ENCODE measurements at regions not wholly inside any gene's neighbourhood (a gene's known extent, or its start where the extent isn't known, plus 50 kb on each side); places are given as distances from the start of the nearest gene placed in this dataset.

DNA sequence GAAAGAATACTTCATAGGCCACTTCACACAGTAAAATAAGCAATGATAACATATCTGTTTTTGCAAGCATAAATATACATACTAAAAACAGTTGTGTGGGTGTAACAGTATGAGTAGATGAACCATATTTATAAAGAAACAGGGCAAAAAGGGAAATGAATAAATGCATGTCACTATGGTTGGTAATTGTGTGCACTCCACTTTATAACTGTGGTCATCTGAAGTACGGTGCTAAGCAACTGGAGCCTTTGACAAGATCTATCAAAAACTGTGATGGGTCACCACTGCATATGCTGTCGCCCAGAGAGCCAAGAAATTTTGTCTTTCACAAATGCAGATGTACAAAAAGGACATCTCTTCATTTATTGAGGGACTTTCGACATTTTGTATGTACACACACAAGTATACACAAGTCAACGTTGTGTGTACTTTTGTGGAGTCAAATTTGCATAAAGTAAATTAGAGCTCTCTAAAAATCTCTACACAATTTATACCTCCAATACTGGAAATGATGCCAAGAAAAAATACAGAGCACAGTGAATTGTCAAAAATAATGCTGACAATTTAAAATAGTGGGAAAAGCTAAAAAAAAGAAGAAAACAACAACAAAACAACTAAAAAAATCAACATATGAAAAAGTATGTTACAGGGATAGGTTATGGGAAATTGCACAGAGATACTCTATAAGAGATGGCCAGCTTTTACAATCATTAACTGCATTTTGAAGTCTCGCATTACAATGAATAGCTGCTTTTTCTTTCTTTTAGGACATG is 123.1 kb upstream of the ENPEP start:
- WGBS, 2 donors = 78 to 86% methylated on average over 5 of the region's 5 CpGs
- no peak overlapping the region for H3K27ac ChIP-seq (ENCODE audit: low read depth in 1 of 2, low read length in 1 of 2)
- H3K4me1 ChIP-seq (ENCODE audit: control insufficient read depth in 5 of 5, insufficient read depth in 5 of 5, low read length in 5 of 5) = no peaks in the 10 kb centered on the region
- H3K9me3 ChIP-seq (ENCODE audit: control insufficient read depth in 4 of 4, insufficient read depth in 3 of 4, low read length in 3 of 4) = peaks cover 0 to 2% (median 0%) of the 10 kb centered on the region in 4 donors
- ATAC-seq (ENCODE audit: insufficient read depth, low FRiP score) = no peak
- no peak overlapping the region for H3K4me3 ChIP-seq
- DNase-seq = no peak
- no peaks in the 10 kb centered on the region for H3K36me3 ChIP-seq (ENCODE audit: control insufficient read depth in 4 of 4, insufficient read depth in 4 of 4, low read length in 4 of 4)
- H3K9ac ChIP-seq (ENCODE audit: insufficient read depth in 1 of 2, low read length in 2 of 2) = no peak overlapping the region
- H3K27me3 ChIP-seq (ENCODE audit: control insufficient read depth in 3 of 3, insufficient read depth in 3 of 3, low read length in 2 of 3) = no peaks in the 10 kb centered on the region
- TF ChIP-seq, protein P1, sequence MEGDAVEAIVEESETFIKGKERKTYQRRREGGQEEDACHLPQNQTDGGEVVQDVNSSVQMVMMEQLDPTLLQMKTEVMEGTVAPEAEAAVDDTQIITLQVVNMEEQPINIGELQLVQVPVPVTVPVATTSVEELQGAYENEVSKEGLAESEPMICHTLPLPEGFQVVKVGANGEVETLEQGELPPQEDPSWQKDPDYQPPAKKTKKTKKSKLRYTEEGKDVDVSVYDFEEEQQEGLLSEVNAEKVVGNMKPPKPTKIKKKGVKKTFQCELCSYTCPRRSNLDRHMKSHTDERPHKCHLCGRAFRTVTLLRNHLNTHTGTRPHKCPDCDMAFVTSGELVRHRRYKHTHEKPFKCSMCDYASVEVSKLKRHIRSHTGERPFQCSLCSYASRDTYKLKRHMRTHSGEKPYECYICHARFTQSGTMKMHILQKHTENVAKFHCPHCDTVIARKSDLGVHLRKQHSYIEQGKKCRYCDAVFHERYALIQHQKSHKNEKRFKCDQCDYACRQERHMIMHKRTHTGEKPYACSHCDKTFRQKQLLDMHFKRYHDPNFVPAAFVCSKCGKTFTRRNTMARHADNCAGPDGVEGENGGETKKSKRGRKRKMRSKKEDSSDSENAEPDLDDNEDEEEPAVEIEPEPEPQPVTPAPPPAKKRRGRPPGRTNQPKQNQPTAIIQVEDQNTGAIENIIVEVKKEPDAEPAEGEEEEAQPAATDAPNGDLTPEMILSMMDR (IDR thresholded peaks at IDR 0.05; ENCODE audit: control extremely low read depth, extremely low read depth) = no peak

DNA sequence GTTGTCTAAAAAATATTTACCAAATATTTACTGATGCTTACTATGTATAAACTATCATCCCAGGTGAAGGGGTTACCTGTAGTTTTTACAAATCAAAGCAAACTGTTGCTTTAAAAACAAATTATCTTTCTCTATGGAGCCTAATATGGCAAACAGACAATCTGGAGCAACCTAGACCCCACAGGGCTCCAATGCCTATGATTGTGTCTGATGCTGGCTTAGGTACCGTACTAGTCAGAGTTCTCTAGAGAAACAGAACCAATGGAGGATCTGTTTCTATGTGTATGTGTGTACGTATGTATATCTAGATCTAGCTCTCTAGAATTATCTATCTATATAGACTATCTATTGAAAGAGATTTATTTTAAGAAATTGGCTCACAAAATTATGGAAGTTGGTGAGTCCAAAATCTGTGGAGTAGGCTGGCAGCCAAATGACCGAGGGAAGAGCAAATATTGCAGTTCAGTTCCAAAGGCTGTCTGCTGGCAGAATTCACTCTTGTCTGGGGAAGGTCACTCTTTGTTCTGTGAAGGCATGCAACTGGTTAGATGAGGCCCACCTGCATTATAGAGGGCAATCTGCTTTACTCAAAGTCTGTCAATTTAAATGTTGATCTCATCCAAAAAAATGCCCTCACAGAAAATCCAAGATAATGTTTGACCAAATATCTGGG is 127.1 kb upstream of the ENPEP start:
- Histone ChIP-seq H3K9ac (ENCODE audit: insufficient read depth in 1 of 2, low read length in 2 of 2) (no peak overlapping the region), H3K4me1 (ENCODE audit: control insufficient read depth in 5 of 5, insufficient read depth in 5 of 5, low read length in 5 of 5) (no peaks in the 10 kb centered on the region), H3K27me3 (ENCODE audit: control insufficient read depth in 3 of 3, insufficient read depth in 3 of 3, low read length in 2 of 3) (no peaks in the 10 kb centered on the region), H3K27ac (ENCODE audit: low read depth in 1 of 2, low read length in 1 of 2) (no peak overlapping the region), H3K4me3 (no peak overlapping the region), H3K36me3 (ENCODE audit: control insufficient read depth in 4 of 4, insufficient read depth in 4 of 4, low read length in 4 of 4) (no peaks in the 10 kb centered on the region), H3K9me3 (ENCODE audit: control insufficient read depth in 4 of 4, insufficient read depth in 3 of 4, low read length in 3 of 4) (no peaks in the 10 kb centered on the region)
- ATAC-seq (ENCODE audit: insufficient read depth, low FRiP score) (no peak), DNase-seq (no peak)
- WGBS, 2 donors = 77 to 88% methylated on average over 3 of the region's 3 CpGs
- TF ChIP-seq, protein P1 (IDR thresholded peaks at IDR 0.05; ENCODE audit: control extremely low read depth, extremely low read depth) = no peak

DNA sequence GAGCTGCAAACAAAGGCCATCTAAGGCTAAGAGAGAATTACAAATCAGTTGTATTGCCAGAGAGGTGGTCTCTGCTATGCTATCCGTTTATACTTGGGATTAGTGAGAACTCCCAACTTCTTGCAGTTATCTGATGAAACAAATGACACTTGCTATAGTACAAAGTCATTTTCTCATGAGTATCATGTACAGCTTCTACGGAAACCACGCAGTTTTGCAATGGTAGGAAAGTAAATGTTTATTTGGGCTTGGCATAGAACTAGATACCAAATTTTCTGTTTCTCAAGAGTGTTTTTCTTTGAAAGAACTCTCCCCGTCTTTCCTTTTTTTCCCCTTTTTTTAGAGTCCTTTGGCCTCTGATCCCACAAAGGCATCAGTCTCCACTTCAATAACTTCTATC is 128.2 kb upstream of the ENPEP start:
- no peaks in the 10 kb centered on the region for H3K9me3 ChIP-seq (ENCODE audit: control insufficient read depth in 4 of 4, insufficient read depth in 3 of 4, low read length in 3 of 4)
- DNase-seq = no peak

More for the DNA sequence above, 128.2 kb upstream of the ENPEP start:
- no peak for ATAC-seq (ENCODE audit: insufficient read depth, low FRiP score)
- Histone ChIP-seq H3K36me3 (ENCODE audit: control insufficient read depth in 4 of 4, insufficient read depth in 4 of 4, low read length in 4 of 4) (no peaks in the 10 kb centered on the region), H3K4me3 (no peak overlapping the region), H3K9ac (ENCODE audit: insufficient read depth in 1 of 2, low read length in 2 of 2) (no peak overlapping the region), H3K27me3 (ENCODE audit: control insufficient read depth in 3 of 3, insufficient read depth in 3 of 3, low read length in 2 of 3) (no peaks in the 10 kb centered on the region), H3K27ac (ENCODE audit: low read depth in 1 of 2, low read length in 1 of 2) (no peak overlapping the region), H3K4me1 (ENCODE audit: control insufficient read depth in 5 of 5, insufficient read depth in 5 of 5, low read length in 5 of 5) (no peaks in the 10 kb centered on the region)
- TF ChIP-seq, protein P1 (IDR thresholded peaks at IDR 0.05; ENCODE audit: control extremely low read depth, extremely low read depth) = no peak
- 60 to 64% methylated on average over 4 of the region's 4 CpGs for WGBS, 2 donors

Measured in lung (tissue), 11 donors.